Activated CD8-positive, alpha-beta memory T cell treated with anti-CD3 and anti-CD28 coated beads, Interleukin-2, amount 50 U/mL, for 24 hours (primary cell): ENCODE measurements at regions not wholly inside any gene's neighbourhood (a gene's known extent, or its start where the extent isn't known, plus 50 kb on each side); places are given as distances from the start of the nearest gene placed in this dataset.

Experiments used
- DNase-seq: peaks from one replicate; pipeline ENCODE4 v3.0.0-alpha.2; 2020; ENCODE audit errors: extremely low read depth

DNA sequence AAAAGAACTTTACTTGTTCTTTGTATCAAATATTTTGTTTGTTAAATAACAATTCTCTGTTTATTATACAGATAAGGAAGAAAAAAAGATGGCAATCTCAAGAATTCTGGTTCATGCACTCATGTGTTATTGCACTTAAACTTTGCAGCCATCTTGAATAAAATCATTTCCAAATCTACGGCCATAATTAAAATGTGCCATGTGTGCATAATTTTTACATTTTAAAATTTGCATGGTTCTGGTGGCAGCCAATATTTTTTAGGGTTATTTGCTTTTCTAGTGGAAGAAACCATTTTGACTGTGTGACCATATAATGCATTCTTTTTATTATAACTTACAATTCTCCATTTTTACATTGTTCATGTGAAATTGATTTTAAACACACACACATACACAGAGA is 1518.1 kb upstream of the ZEB2 start:
- DNase-seq, result no peak

DNA sequence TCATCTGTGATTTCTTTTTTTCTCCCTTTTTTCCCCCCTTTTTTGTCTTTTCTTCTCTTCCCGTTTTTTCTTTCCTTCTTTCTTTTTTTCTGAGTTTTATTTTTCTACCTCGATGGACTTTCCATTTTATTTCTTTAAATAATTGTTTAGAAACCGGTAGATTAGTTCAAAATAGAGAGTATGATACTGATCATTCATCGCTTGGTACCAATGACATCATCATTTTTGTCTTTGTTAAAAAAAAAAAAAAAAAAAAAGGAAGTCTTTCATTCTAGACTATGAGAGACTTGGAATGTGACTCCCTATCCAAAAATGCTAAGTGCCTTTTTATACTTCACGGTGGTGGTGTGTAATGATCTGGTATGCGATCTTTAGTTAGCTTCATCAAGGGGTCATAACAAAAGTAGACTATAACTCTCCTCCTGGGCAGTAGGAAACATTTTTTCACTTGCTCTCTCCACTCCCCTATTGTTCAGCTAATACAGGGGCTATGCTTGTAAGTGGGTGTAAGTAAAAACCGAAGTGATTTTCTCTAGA is 1517.5 kb upstream of the ZEB2 start:
- no peak for DNase-seq

DNA sequence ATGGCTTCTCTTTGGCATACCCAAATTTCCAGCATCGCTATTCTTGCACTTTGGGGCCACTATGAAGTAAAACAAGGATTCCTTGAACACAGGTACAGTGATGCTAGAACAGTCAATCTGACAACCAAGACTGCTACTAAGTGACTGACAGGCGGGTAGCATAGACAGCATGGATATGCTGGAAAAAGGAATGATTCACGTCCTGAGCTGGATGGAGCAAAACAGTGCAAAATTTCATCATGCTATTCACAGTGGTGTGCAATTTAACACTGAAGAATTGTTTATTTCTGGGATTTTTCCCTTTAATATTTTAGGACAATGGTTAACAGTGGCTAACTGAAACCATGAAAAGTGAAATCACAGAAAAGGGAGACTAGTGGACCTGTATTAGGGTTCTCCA is 1511.2 kb upstream of the ZEB2 start:
- no peak for DNase-seq

GRCh38 chr2:146027156-146027555 is 1507.2 kb upstream of the ZEB2 start:
- no peak for DNase-seq

- DNase-seq, result no peak
Measured at GRCh38 chr2:146025519-146025918, 1505.6 kb upstream of the ZEB2 start.

DNA sequence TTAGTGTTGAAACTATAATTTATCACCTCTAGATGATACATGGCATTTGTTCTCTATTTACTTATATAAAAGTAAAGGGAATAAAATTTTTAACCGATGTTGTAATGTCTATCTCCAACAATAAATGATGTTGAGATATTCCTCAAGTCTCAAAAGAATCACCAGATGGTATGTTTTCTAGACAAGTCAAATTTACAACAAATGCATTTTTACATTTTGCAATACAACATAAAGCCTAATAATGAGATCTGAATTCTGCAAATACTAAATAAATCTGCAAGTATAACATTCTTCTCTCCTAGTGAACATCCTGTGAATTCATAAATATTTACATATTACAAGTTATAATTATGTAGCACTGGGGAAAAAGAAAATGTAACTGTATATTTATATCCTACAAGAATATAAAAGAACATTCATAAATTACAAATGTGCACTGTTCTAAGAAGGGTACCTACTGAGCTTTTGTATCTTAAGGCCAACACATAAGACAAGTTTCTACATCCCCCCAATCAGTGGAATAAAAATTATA is 1504.4 kb upstream of the ZEB2 start:
- no peak for DNase-seq

DNA sequence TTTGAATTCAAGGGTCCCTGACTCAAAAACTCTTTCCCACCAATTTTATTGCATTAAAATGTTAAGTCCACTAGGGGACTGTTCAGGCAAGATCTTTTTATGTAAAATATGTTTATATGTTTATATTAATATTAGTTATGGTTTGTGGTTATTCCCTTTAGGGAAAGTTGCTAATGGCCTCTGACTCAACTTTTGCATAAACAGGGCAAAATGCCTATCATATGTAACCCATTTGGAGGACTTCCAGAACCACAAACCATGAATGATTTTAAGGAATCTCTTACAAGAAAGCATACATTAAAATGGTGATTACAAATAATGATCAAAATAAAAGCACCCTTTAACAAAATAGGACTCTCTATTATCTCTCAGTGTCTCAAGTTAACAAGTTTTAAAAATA is 1484.5 kb upstream of the ZEB2 start:
- DNase-seq, result no peak

DNA sequence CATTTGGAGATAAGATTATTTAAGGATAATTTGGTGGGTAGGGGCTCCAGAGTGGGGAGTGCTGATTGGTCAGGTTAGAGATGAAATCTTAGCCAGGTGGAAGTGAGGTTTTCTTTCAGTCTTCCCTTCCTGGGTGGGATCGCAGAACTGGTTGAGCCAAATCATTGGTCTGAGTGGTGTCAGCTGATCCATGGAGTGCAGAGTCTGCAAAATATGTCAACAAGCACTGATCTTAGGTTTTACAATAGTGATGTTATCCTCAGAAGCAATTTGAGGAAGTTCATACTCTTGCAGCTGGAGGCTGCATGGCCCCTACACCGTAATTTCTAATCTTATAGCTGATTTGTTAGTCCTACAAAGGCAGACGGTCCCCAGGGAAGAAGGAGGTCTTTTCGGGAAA is 1483.4 kb upstream of the ZEB2 start:
- no peak for DNase-seq

GRCh38 chr2:145994910-145995309 is 1475.0 kb upstream of the ZEB2 start:
- DNase-seq, result no peak

GRCh38 chr2:145992572-145992971 is 1472.7 kb upstream of the ZEB2 start:
- DNase-seq, result no peak

DNA sequence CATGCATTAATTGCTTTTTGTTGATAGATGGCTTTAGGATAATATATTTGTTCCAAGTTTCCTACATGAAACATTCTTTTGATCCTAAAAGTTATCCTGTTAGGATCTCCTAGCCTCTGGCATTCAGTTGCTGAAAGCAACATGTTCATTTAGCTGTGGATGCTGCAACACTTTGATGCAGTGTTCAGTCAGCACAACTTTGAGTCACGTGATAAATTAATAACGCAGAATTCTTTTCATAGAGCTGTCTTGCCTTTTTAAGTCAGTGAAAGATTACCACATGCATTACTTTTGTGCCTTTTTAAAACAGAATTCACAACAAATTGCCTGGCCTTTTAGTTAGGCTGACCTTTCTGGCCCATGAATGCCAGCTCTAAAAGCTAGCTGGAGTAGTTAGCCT is 1467.9 kb upstream of the ZEB2 start:
- no peak for DNase-seq

DNA sequence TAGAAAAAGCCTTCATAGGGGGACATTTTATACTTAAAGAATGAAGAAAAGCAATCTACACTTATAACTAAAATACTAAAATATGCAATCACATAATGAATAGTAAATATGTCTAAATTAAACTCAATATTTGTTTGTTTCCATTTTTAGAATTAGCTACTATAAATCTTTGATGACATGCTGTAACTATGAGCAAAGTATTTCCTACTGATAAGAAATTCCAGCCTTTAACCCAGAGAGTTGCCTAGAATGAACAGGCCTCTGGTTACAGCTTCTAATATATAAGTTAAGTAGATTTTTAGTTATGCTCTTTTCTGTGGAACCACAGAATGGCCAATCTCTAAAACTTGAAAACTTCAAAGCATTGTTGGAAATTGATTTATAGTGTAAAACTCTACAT is 1465.6 kb upstream of the ZEB2 start:
- DNase-seq, result no peak

DNA sequence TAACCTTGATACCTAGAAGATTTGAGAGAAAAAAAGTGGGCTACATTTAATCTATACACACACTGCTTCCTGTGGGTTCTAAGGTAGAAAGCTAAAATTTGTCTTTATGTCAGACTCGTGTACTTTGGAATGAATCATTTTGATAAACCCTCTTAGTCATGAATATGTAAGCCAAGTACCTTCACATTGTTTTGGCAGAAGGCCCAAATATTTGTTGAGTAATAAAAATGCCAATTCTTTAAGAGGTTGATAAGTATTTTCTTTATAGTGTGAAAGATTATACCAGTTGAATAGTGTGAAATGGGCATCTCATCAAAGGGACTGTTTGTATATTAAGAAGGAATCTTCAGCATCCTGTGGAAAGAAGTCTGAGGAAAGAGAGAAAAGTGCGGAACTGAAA is 1464.7 kb upstream of the ZEB2 start:
- no peak for DNase-seq

GRCh38 chr2:145980318-145980717 is 1460.4 kb upstream of the ZEB2 start:
- no peak for DNase-seq

DNA sequence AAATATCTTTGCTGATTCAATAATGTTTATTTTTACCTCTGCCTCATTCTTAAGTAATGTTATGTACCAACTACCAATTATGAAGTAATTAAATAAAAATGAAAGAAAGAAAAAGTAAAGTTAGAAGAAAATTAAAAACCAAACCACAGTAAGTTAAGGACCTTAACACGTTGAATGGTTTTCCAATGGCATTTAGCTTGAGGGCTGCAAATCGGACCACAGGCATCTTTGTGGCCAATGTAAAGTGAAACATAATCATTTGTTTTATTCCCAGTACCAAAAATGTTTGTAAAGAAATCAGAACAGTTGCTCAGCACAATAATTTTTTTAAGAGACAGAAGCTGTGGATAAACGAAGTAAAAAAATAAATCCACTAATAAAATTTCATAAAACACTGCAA is 1455.5 kb upstream of the ZEB2 start:
- DNase-seq, result no peak

DNA sequence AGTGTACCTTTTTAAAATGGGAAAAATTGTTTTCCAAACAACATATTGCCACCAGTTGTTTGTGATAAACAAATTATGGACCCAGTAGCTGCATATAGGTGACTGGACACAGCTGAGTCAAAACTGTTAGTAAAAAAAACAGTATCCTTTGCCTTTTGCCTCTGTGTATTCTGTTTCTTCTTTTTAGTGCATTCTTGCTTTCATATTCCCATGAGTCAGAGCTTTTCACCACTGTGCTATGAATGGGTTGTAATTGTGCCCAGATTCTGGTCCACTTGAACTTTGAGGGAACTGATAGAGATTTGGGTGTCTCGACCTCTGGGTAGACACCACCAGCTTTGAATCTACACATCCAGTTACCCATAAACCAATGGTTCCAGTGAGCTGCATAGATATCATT is 1441.9 kb upstream of the ZEB2 start:
- DNase-seq, result no peak

- no peak for DNase-seq
Measured at GRCh38 chr2:145960479-145961163, 1440.7 kb upstream of the ZEB2 start.

GRCh38 chr2:145958611-145959010 is 1438.7 kb upstream of the ZEB2 start:
- DNase-seq, result no peak

- no peak for DNase-seq
Measured at GRCh38 chr2:145957929-145958328, 1438.0 kb upstream of the ZEB2 start.

- no peak for DNase-seq
Measured at GRCh38 chr2:145939949-145940348, 1420.0 kb upstream of the ZEB2 start.

- DNase-seq, result no peak
Measured at GRCh38 chr2:145935016-145935415, 1415.1 kb upstream of the ZEB2 start.

DNA sequence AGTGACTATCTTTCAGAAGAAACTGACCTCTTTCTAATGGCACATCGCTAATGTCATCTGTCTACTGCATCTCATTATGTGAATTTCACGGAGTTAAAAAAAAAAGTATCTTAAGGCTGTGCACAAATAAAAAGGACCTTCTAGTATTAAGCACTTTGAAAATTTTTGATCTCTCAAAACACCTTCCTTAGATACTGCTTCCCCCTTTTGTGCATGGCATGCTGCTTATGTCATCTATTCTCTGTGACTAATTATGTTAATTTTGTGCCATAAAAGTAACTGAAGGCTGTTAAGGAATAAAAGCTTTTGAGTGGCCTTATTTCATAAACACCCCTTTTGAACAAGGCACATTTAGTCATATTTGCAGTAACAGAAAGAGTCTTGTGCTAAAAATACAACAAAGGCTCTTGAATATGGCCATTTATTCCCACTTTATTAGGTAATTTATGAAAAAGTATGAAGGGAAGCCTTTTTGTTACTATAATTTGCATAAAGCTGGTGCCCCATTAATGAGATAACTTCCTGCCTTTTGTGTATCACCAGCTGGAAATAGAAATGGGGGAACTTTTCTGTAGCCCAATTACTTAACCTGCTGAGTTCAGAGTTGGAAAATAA is 1412.0 kb upstream of the ZEB2 start:
- DNase-seq, result no peak

- no peak for DNase-seq
Measured at GRCh38 chr2:145930318-145930717, 1410.4 kb upstream of the ZEB2 start.
